ENCODE measurements at regions not wholly inside any gene's neighbourhood (a gene's known extent, or its start where the extent isn't known, plus 50 kb on each side); places are given as distances from the start of the nearest gene placed in this dataset.
A peak's percentile ranks its signal among the peaks of the same experiment; 100 is the strongest.

DNA sequence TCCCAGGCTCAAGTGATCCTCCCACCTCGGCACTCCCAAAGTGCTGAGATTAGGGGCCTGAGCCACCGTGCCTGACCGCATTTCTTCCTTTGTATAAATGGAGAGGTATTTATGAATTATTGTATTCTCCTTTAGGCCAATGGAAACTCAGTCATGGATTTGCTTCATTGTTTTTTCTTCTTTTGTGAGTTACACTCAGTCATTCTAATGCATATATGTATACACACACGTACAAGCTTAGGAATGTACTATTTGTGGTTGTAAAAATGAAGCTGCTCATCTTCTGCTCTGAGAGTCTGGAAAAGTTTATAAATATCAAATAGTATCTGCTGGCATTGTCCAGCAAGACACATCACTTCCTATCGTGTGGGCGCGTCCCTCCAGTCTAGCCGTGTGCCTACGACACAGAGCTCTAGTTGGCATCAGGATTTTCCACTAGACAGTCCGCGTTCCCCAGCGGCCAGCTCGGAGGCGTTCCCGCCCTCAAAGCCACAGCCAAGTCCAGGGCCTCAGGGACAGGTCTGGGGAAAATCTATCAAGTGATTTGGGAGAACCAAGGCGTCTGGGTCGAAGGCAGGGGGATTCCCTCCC lies 215.2 kb downstream of the NFATC2 start:
- H3K27ac Mint-ChIP-seq = no peak overlapping the region
- H3K4me1 Mint-ChIP-seq = no peaks in the 10 kb centered on the region
- H3K4me3 Mint-ChIP-seq = no peak overlapping the region
- H3K9me3 Mint-ChIP-seq = peaks cover 5% of the 10 kb centered on the region
- H3K36me3 Mint-ChIP-seq (ENCODE audit: low read depth) = no peaks in the 10 kb centered on the region
- peaks cover 8% of the 10 kb centered on the region for H3K27me3 Mint-ChIP-seq (ENCODE audit: low read depth)
- TF ChIP-seq, protein P1, sequence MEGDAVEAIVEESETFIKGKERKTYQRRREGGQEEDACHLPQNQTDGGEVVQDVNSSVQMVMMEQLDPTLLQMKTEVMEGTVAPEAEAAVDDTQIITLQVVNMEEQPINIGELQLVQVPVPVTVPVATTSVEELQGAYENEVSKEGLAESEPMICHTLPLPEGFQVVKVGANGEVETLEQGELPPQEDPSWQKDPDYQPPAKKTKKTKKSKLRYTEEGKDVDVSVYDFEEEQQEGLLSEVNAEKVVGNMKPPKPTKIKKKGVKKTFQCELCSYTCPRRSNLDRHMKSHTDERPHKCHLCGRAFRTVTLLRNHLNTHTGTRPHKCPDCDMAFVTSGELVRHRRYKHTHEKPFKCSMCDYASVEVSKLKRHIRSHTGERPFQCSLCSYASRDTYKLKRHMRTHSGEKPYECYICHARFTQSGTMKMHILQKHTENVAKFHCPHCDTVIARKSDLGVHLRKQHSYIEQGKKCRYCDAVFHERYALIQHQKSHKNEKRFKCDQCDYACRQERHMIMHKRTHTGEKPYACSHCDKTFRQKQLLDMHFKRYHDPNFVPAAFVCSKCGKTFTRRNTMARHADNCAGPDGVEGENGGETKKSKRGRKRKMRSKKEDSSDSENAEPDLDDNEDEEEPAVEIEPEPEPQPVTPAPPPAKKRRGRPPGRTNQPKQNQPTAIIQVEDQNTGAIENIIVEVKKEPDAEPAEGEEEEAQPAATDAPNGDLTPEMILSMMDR (IDR thresholded peaks at IDR 0.05; ENCODE audit: unreplicated experiment in 3 of 3) = no peak

DNA sequence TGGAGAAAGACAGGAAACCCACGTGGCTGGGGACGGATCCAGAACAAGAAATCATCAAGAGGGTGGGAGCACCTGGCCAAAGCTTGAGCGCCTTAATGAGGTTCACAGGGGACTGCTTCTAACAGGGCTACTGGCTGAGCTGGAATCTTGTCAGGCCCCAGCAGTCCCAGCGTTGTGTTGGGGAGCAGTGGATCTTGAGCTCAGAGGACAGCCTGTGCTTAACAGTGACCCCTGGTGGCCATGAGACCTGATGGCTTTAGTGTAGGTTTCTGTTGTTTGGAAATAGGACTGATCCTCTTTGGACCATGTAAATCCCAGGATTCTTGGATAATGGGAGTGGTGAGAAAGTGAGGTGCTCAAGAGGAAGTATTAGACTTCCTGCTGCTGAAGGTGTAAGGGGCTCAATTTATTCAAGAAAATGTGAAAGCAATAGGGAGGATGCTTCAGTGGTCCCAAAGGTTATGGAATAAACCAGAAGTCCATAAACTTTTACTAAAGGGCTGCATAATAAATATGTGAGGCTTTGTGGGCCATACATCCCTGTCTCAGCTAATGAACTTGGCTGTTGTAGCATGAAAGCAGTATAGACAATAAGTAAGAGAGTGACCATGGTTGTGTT lies 216.2 kb downstream of the NFATC2 start:
- Mint-ChIP-seq H3K4me3 (no peak overlapping the region), H3K27me3 (ENCODE audit: low read depth) (peaks cover 8% of the 10 kb centered on the region), H3K36me3 (ENCODE audit: low read depth) (no peaks in the 10 kb centered on the region), H3K27ac (no peak overlapping the region), H3K4me1 (no peaks in the 10 kb centered on the region), H3K9me3 (peaks cover 5% of the 10 kb centered on the region)
- TF ChIP-seq, protein P1 (IDR thresholded peaks at IDR 0.05; ENCODE audit: unreplicated experiment in 3 of 3) = peak; percentile 48 to 52 (median 49)

DNA sequence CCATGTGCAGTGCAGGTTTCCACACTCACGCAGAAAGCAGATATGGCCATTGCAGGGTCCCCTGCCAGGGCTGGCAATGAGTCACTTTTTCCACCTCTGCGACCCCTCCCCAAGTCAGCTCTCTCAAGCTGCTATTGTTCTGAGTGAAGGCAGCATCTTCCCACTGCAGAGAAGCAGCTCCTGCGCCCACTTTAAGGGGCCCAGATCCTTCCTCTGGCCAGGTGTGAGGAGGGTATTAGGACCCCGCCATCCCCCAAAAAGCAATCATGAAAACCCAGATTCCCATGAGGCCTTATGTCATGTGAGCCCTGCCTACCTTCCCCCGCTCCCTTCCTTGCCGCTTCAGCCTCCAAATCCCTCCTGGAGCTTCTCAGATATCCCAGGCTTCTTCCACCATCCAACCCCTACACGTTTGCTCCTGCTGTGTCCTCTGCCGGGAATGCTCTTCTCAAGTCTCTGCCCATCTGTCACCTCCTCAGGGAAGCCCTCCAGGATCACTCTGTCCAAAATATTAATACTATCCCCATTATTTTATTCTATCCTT lies 220.3 kb downstream of the NFATC2 start:
- H3K27ac Mint-ChIP-seq = no peak overlapping the region
- H3K9me3 Mint-ChIP-seq = no peaks in the 10 kb centered on the region
- no peak overlapping the region for H3K4me3 Mint-ChIP-seq
- TF ChIP-seq, protein P1 (IDR thresholded peaks at IDR 0.05; ENCODE audit: unreplicated experiment in 3 of 3) = no peak
- H3K27me3 Mint-ChIP-seq (ENCODE audit: low read depth) = peaks cover 19% of the 10 kb centered on the region
- no peaks in the 10 kb centered on the region for H3K4me1 Mint-ChIP-seq
- H3K36me3 Mint-ChIP-seq (ENCODE audit: low read depth) = no peaks in the 10 kb centered on the region

DNA sequence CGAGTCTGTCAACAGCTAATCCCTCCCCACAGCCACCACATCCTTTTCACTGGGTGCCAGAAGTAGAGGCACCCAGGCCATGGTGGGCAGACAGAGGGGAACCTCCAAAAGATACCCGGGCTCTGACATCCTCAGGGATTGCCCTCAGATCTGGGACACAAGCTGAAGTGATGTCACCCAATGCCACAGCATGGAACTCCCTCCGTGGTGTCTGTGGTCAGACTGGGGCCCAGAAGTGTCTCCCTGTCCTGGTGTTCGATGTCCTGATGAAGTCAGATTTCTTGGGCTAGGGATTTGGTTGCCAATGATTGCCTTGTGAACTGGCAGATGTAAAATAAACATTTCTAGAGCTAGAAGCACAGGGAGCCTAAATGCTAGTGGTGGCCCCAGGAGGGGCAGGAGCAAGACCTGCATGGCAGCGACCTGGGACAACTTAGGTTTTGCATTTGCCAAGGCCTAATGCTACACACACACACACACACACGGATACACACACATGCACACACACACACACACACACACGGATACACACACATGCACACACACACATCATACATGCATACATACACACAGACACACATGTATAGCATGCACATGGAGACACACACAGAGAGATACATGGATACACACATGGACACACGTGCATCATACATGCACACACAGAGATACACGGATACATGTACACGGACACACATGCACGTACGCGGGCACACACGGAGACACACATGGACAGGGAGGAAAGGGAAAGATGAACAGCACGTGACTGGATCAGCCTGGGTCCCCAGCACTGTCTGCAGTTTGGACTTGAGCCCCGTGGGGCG lies 221.0 kb downstream of the NFATC2 start:
- no peak overlapping the region for H3K4me3 Mint-ChIP-seq
- H3K9me3 Mint-ChIP-seq = no peaks in the 10 kb centered on the region
- TF ChIP-seq, protein P1 (IDR thresholded peaks at IDR 0.05; ENCODE audit: unreplicated experiment in 3 of 3) = no peak
- H3K4me1 Mint-ChIP-seq = no peaks in the 10 kb centered on the region
- no peaks in the 10 kb centered on the region for H3K36me3 Mint-ChIP-seq (ENCODE audit: low read depth)
- no peak overlapping the region for H3K27ac Mint-ChIP-seq
- H3K27me3 Mint-ChIP-seq (ENCODE audit: low read depth) = peaks cover 20% of the 10 kb centered on the region

GRCh38 chr20:51319522-51319921 lies 223.0 kb downstream of the NFATC2 start:
- Mint-ChIP-seq H3K27ac (no peak overlapping the region), H3K4me1 (no peaks in the 10 kb centered on the region), H3K9me3 (peaks cover 2% of the 10 kb centered on the region), H3K4me3 (no peak overlapping the region), H3K27me3 (ENCODE audit: low read depth) (peaks cover 28% of the 10 kb centered on the region), H3K36me3 (ENCODE audit: low read depth) (no peaks in the 10 kb centered on the region)
- TF ChIP-seq, protein P1 (IDR thresholded peaks at IDR 0.05; ENCODE audit: unreplicated experiment in 3 of 3) = no peak

Measured in nephron (organoid).